ENCODE measurements at regions not wholly inside any gene's neighbourhood (a gene's known extent, or its start where the extent isn't known, plus 50 kb on each side); places are given as distances from the start of the nearest gene placed in this dataset.
"Not testable (repeated sequence)": the region's sequence is repeated elsewhere in the genome, so short reads cannot be mapped to it uniquely, and the experiment has no call there.

GRCh38 chr18:2166876-2167275 is 404.4 kb downstream of the METTL4 start:
- TF ChIP-seq POLR2A, CTCF, EP300, POLR2AphosphoS5 (IDR thresholded peaks at IDR 0.05): not testable (repeated sequence)

Data from sigmoid colon (tissue), 4 donors.